Endodermal cell (in vitro differentiated cells): ENCODE measurements at regions not wholly inside any gene's neighbourhood (a gene's known extent, or its start where the extent isn't known, plus 50 kb on each side); places are given as distances from the start of the nearest gene placed in this dataset.

Experiments
- DNase-seq: peaks from one replicate; pipeline ENCODE4 v3.0.0-alpha.2; 2017
- H3K27ac ChIP-seq: 2 replicates; pipeline ENCODE4 v1.5.1; 2013; ENCODE audit warnings: mild to moderate bottlenecking, low read depth, low read length, moderate library complexity
- H3K27me3 ChIP-seq: 2 replicates; pipeline ENCODE4 v1.6.1; 2013; ENCODE audit warnings: mild to moderate bottlenecking, low read length, moderate library complexity; ENCODE audit not compliant: insufficient read depth, control insufficient read depth, poor library complexity, severe bottlenecking
- H3K36me3 ChIP-seq: 2 replicates; pipeline ENCODE4 v1.7.0; 2013; ENCODE audit warnings: mild to moderate bottlenecking, low read length, moderate library complexity; ENCODE audit not compliant: control insufficient read depth, insufficient read depth
- H3K4me1 ChIP-seq: one replicate; pipeline ENCODE4 v1.7.0; 2013; ENCODE audit warnings: low read length; ENCODE audit not compliant: control insufficient read depth, insufficient read depth
- H3K4me3 ChIP-seq: 2 replicates; pipeline ENCODE4 v1.5.1; 2013; ENCODE audit warnings: mild to moderate bottlenecking, low read length, moderate library complexity
- H3K9ac ChIP-seq: 2 replicates; pipeline ENCODE4 v1.6.1; 2013; ENCODE audit warnings: mild to moderate bottlenecking, low read length, moderate library complexity; ENCODE audit not compliant: poor library complexity, severe bottlenecking; ENCODE audit errors: extremely low read depth
- H3K9me3 ChIP-seq: 2 replicates; pipeline ENCODE4 v1.6.1; 2013; ENCODE audit warnings: mild to moderate bottlenecking, low read length, moderate library complexity; ENCODE audit not compliant: control insufficient read depth
- H3K27ac Mint-ChIP-seq: 2 replicates; pipeline ENCODE4 v1.8.0; 2020; ENCODE audit warnings: mixed read lengths
- H3K27me3 Mint-ChIP-seq: 2 replicates; pipeline ENCODE4 v1.8.0; 2021; ENCODE audit warnings: mild to moderate bottlenecking, mixed read lengths; ENCODE audit not compliant: insufficient read depth
- H3K36me3 Mint-ChIP-seq: 2 replicates; pipeline ENCODE4 v1.8.0; 2020; ENCODE audit warnings: low read depth, mixed read lengths
- H3K4me1 Mint-ChIP-seq: 2 replicates; pipeline ENCODE4 v1.8.0; 2020; ENCODE audit warnings: mixed read lengths
- H3K4me3 Mint-ChIP-seq: 2 replicates; pipeline ENCODE4 v1.8.0; 2020; ENCODE audit warnings: mild to moderate bottlenecking, moderate library complexity, mixed read lengths
- H3K9me3 Mint-ChIP-seq: 2 replicates; pipeline ENCODE4 v1.8.0; 2020; ENCODE audit warnings: mild to moderate bottlenecking, mixed read lengths
- WGBS, 2 experiments: methylation state at CpG; one replicate each; pipeline versions ENCODE4 v1.1.5 to v1.1.7; 2013; ENCODE audit warnings: missing lambda C conversion rate in 2 of 2, mixed read lengths in 1 of 2; ENCODE audit not compliant: insufficient coverage in 1 of 2, insufficient read length in 1 of 2; 5-methylcytosine and 5-hydroxymethylcytosine counted together
- TF ChIP-seq, protein P1 (sequence below): fragments of 200-600 bp; sonication (generic); conservative IDR thresholded peaks from 2 replicates; pipeline ENCODE4 v1.5.0; 2021; ENCODE audit warnings: antibody characterized with exemption, mild to moderate bottlenecking

DNA sequence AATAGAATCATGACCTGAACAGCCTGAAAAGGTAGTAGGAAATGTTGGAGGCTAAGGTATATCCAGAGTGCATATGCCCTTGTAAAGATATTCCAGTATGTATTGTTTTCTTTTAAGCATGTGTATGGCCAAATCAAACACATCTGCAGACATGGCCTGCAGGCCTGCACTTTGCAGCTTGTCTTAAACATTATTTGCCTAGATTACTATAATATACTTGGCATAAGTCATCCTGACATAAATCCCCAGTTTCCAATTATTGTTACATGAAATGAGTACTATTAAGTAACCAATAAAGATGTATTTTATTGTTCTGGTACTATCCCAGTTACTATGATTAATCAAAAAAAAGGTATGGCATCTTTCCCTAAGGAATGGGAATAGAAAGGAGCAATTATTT lies 169.1 kb upstream of the PTBP2 start:
- no peaks in the 10 kb centered on the region for H3K4me1 Mint-ChIP-seq
- Histone ChIP-seq H3K36me3 (no peaks in the 10 kb centered on the region), H3K4me3 (no peak overlapping the region), H3K9ac (no peak overlapping the region), H3K27ac (no peak overlapping the region), H3K9me3 (no peaks in the 10 kb centered on the region), H3K27me3 (no peaks in the 10 kb centered on the region), H3K4me1 (no peaks in the 10 kb centered on the region)
- TF ChIP-seq, protein P1, sequence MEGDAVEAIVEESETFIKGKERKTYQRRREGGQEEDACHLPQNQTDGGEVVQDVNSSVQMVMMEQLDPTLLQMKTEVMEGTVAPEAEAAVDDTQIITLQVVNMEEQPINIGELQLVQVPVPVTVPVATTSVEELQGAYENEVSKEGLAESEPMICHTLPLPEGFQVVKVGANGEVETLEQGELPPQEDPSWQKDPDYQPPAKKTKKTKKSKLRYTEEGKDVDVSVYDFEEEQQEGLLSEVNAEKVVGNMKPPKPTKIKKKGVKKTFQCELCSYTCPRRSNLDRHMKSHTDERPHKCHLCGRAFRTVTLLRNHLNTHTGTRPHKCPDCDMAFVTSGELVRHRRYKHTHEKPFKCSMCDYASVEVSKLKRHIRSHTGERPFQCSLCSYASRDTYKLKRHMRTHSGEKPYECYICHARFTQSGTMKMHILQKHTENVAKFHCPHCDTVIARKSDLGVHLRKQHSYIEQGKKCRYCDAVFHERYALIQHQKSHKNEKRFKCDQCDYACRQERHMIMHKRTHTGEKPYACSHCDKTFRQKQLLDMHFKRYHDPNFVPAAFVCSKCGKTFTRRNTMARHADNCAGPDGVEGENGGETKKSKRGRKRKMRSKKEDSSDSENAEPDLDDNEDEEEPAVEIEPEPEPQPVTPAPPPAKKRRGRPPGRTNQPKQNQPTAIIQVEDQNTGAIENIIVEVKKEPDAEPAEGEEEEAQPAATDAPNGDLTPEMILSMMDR, result no peak
- no peak overlapping the region for H3K27ac Mint-ChIP-seq
- no peaks in the 10 kb centered on the region for H3K27me3 Mint-ChIP-seq
- H3K4me3 Mint-ChIP-seq, result no peak overlapping the region
- no peak for DNase-seq
- no peaks in the 10 kb centered on the region for H3K9me3 Mint-ChIP-seq
- no peaks in the 10 kb centered on the region for H3K36me3 Mint-ChIP-seq

DNA sequence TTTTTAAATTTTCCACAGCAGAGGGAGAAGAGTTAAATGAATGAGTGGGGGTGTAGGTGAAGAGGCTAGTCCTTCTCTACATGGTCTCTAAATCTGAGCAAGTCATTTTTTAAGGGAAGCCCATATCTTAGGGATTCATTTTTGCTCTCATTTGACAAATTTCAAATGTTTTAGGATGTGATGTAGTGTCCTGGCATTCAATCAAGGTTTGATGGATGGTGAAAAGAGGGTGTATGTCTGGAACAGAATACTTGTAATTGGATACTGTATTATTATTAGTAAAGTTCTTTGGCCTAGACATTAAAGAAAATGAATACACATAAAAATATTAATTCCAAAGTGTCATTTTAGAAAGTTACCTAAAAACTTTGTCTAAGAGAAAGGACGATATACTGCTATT lies 167.8 kb upstream of the PTBP2 start:
- no peak overlapping the region for H3K9ac ChIP-seq
- H3K4me3 Mint-ChIP-seq, result no peak overlapping the region
- H3K27ac ChIP-seq, result no peak overlapping the region
- WGBS, 2 experiments, result 100% methylated on average over 1 of the region's 1 CpG
- no peaks in the 10 kb centered on the region for H3K4me1 Mint-ChIP-seq
- TF ChIP-seq, protein P1, result no peak
- H3K27me3 Mint-ChIP-seq, result no peaks in the 10 kb centered on the region
- no peak for DNase-seq
- no peaks in the 10 kb centered on the region for H3K36me3 ChIP-seq
- no peaks in the 10 kb centered on the region for H3K9me3 ChIP-seq
- H3K36me3 Mint-ChIP-seq, result no peaks in the 10 kb centered on the region
- H3K27me3 ChIP-seq, result no peaks in the 10 kb centered on the region
- no peak overlapping the region for H3K27ac Mint-ChIP-seq
- no peaks in the 10 kb centered on the region for H3K9me3 Mint-ChIP-seq
- no peaks in the 10 kb centered on the region for H3K4me1 ChIP-seq
- no peak overlapping the region for H3K4me3 ChIP-seq

GRCh38 chr1:96554364-96554763 lies 167.2 kb upstream of the PTBP2 start:
- Histone ChIP-seq H3K36me3 (no peaks in the 10 kb centered on the region), H3K4me1 (no peaks in the 10 kb centered on the region), H3K27me3 (no peaks in the 10 kb centered on the region), H3K4me3 (no peak overlapping the region), H3K9me3 (no peaks in the 10 kb centered on the region), H3K27ac (no peak overlapping the region), H3K9ac (no peak overlapping the region)
- TF ChIP-seq, protein P1, result no peak
- Mint-ChIP-seq H3K4me3 (no peak overlapping the region), H3K36me3 (no peaks in the 10 kb centered on the region), H3K27ac (no peak overlapping the region), H3K9me3 (no peaks in the 10 kb centered on the region), H3K27me3 (no peaks in the 10 kb centered on the region), H3K4me1 (peaks cover 2% of the 10 kb centered on the region)
- DNase-seq, result no peak
- 94 to 100% methylated on average over 3 to 4 of the region's 4 CpGs for WGBS, 2 experiments
